GM18861 (cell line): ENCODE measurements at regions not wholly inside any gene's neighbourhood (a gene's known extent, or its start where the extent isn't known, plus 50 kb on each side); places are given as distances from the start of the nearest gene placed in this dataset.
"Not testable (repeated sequence)": the region's sequence is repeated elsewhere in the genome, so short reads cannot be mapped to it uniquely, and the experiment has no call there.

Experiments used
- ATAC-seq: cut with Tn5 transposase; IDR thresholded peaks from one replicate; pipeline ENCODE4 v1.9.1; 2021; ENCODE audit not compliant: unreplicated experiment

GRCh38 chr10:53357587-53357986 lies 585.0 kb upstream of the MBL2 start:
- no peak for ATAC-seq

DNA sequence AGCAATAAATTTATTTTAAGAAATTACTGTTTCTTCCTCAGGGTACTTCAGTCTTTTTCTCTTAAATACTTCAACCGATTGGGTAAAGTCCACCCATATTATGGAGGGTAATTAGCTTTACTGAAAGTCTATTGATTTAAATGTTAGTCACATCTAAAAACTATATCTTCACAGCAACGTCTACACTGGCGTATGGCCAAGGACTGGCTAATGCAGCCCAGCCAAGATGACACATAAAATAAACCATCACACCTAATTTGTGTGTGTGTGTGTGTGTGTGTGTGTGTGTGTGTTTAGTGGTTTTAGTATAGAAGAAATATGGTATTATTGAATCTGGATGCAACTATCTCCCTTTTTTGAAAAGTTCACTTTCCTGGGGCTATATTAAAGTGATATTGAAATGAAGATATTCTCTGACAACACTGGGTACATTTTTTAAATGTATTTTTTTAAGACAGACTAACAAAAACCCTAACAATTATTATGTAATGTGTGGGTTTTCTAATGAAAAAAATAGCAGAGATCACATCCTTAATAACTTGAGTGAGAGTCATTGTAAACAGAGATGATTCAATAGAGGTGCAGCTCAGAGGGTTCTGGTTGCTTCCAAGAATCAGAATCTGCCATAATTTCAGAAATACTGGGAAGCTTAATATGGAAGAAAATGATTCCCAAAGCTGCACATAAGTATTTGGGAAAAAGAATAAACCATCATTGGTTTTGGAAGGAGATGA lies 584.2 kb upstream of the MBL2 start:
- no peak for ATAC-seq

- ATAC-seq: not testable (repeated sequence)
Measured at GRCh38 chr10:53342531-53342930, 569.9 kb upstream of the MBL2 start.

DNA sequence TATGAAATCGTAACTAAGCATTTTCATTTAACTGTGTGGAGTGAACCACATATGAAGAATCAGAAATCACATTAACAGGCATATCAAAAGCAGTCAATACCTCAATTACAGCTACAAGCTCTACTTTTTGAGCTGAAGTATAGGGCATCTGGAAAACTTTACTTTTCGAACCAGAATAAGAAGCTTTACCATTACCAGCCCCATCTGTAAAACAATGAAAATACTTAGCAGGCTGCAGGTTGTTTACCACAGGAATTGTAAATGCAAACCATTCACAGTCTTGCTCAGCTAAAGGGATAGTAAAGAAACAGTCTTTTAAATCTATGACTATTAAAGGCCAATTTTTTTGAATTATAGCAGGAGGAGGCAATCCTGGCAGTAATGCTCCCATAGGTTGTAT lies 565.6 kb upstream of the MBL2 start:
- not testable (repeated sequence) for ATAC-seq

GRCh38 chr10:53335803-53336422 lies 563.3 kb upstream of the MBL2 start:
- ATAC-seq: not testable (repeated sequence)

GRCh38 chr10:53331460-53331859 lies 558.9 kb upstream of the MBL2 start:
- no peak for ATAC-seq

- not testable (repeated sequence) for ATAC-seq
Measured at GRCh38 chr10:53326401-53327305, 554.1 kb upstream of the MBL2 start.

GRCh38 chr10:53325066-53325465 lies 552.5 kb upstream of the MBL2 start:
- ATAC-seq: no peak

DNA sequence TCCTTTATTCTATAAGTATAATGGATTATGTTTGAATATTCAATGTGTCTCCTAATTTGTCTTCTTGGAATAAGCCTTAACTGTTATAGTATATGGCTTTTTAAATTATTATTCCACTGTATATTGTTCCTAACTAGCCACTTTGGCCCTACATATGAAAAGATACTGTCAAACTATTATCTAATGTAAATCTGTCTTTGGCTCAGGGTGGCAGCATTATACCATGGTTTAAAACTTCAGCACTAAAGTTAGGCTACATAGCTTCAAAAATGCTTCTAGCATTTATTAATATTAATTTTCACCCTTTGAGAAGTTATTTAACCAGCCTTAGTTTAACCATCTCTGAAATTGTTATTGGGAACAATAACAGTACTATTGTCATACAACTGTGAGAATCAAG lies 543.1 kb upstream of the MBL2 start:
- ATAC-seq: no peak

- ATAC-seq: no peak
Measured at GRCh38 chr10:53314876-53315275, 542.3 kb upstream of the MBL2 start.

DNA sequence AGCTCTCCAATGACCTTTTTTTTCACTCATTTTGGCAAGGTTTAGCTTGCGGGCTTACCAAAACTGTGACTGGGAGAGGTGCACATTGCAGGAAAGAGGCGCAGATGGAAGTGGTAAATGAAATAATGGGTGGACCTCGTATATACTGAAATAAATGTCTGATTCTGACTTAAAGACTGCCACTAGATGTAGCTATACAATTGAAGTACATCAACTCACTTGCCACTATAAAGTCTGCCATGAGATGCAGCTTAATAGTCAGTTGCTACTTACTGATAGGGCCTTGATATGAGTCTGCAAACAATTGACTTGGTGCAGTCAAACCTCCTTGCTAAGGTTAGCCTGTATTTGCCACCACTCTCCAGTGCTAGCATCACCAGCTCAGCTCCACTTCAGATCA lies 525.9 kb upstream of the MBL2 start:
- no peak for ATAC-seq

DNA sequence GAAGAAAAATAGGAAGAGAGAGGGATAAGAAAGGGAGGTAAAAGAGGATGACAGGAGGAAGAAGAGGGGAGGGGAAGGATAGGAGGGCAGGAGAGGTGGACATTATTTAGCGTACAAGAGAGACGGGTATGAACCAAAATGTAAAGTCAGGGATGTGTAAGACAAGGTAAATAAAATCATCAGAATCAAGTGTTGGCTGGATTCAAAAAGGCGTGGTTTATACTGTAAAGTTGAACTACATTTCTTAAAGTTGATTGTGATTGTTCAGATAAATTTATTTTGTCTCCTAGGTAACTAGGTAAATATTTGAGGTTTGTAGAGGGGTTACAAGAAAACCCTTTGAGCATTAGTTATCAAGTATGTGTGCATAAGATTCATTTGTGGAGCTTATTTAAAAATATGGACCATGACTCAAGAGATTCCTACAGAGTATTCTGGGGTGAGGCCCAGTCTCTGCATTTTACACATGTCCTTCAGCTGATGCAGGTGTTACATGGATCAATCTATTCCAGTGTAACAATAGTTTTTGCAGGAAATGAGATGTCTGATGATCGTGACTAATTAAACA lies 512.1 kb upstream of the MBL2 start:
- ATAC-seq: no peak

GRCh38 chr10:53276797-53277196 lies 504.2 kb upstream of the MBL2 start:
- ATAC-seq: no peak

DNA sequence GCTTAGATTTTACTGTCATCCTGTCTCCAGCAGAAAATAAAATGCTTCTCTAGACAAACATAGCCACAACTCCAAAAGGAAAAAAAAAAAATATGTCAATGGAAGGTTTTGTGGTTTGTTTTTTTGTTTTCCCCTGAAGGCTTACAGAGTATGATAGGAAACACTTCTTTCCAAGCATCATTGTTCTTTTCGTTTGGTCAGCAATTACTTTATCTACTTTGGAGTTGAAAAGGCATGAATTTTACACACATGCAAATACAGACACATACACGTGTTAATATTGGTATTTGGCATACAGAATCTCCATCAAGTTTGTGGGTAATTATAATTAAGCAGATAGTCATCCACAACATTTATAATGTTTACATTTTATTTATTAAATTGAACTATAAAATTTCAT lies 496.9 kb upstream of the MBL2 start:
- no peak for ATAC-seq

DNA sequence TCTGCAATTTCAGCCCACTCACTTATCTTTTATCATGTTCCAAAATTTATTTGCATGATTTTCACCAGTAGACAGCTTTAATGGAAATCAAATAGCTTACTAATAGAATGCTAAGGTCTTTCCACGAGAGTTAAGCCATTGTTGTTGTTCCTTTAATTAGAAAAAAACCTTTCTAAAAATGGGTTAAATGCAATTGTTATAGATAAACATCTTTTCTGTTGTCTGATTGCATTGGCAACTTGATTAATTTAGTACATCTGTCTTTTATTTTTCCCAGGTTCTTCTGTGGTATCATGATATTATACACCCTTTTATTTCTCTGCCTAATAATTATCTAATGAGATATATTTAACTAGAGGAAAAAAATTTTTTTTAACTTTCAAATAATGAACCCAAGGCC lies 487.6 kb upstream of the MBL2 start:
- no peak for ATAC-seq

- no peak for ATAC-seq
Measured at GRCh38 chr10:53256623-53257022, 484.0 kb upstream of the MBL2 start.

- ATAC-seq: no peak
Measured at GRCh38 chr10:53255661-53256205, 483.1 kb upstream of the MBL2 start.

DNA sequence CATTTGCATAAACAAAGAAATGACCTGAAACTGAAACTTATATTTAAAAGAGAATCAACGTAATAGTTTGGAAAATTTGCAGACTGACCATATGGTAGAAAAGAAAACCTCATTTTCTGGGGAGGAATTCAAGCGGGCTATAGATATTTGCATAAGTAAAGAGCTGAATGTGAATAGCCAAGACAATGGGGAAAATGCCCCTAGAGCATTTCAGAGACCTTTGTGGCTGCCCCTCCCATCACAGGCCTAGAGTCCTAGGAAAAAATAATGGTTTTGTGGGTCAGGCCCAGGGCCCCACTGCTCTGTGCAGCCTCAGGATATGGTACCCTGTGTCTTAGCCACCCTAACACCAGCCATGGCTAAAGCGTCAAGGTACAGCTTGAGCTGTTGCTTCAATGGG lies 480.6 kb upstream of the MBL2 start:
- no peak for ATAC-seq

DNA sequence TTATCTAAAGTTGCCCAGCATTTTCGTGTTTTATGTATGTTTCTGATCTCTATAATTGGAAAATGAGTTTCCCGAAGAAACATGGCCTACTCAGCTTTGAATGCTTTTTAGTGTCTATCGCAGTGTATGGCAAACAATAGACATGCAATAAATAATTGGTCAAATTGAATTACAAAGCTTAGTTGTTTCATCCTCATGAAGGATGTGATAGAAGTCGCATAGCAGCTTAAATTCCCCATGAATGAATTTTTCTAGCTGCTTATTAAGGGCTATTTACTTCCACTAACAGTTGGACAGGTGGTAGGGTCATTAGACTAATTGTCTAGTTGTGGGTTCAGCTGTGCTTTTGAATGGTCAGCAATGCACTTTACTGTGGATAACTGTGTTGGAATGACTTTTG lies 467.3 kb upstream of the MBL2 start:
- ATAC-seq: no peak

DNA sequence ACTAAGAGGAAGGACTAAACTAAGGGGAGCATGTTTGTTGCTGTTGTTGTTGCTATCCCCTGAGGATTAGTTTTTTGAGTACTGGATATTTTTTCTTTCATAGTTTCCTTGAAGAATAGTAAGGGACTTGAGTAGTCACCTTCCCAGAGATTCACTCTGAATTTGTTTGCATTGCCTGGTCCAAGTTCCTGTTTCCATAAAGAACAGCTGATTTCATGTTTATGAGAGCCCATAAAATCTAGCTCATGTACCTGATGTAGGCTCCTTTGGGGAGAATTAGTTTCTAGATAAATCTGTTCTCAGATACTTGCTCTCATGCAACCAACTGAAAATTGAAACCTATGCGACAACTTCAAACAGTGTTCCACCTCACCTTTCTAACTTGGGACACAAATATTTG lies 464.4 kb upstream of the MBL2 start:
- ATAC-seq: no peak

DNA sequence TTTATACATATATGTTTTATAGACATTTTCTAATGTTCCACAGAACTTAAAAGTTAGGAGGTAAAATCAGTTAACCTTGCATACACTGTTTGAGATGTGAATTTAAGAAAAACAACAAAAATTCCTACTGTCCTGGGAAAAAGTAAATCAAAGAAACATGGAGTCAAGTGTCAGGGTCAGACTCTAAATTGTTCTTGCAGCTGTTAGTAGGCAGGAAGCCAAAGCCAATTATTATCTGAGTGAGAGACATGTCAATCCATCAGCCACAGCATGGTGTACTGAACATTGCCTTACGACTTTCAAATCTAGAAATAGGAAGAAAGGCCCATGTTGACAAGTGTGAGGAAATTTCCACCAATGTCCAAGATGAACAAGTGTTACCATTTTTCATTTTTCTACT lies 461.2 kb upstream of the MBL2 start:
- ATAC-seq: no peak
